Stomach (tissue), 8 donors: ENCODE measurements at regions not wholly inside any gene's neighbourhood (a gene's known extent, or its start where the extent isn't known, plus 50 kb on each side); places are given as distances from the start of the nearest gene placed in this dataset.
"Not testable (repeated sequence)": the region's sequence is repeated elsewhere in the genome, so short reads cannot be mapped to it uniquely, and the experiment has no call there.

Experiments used
- DNase-seq, 2 donors: peaks; one replicate each; pipeline versions ENCODE4 v3.0.0 to v3.0.0-alpha.2; 2013 to 2019
- H3K27ac ChIP-seq, 5 donors: fragments of 200-600 bp in 4 of 5; sonication (generic) in 4 of 5; one replicate each; pipeline ENCODE4 v1.5.1; 2013 to 2019; ENCODE audit warnings: mild to moderate bottlenecking in 1 of 5, moderate library complexity in 1 of 5
- H3K27me3 ChIP-seq, 3 donors: fragments of 200-600 bp; sonication (generic); one replicate each; pipeline ENCODE4 v1.5.1; 2017 to 2019; ENCODE audit warnings: mixed run types in 1 of 3
- H3K36me3 ChIP-seq, 4 donors: fragments of 200-600 bp; sonication (generic); 1 replicate in 3 of 4; 2 replicates in 1 of 4; pipeline ENCODE4 v1.5.1; 2016 to 2019
- H3K4me1 ChIP-seq, 4 donors: fragments of 200-600 bp; sonication (generic); one replicate each; pipeline ENCODE4 v1.5.1; 2016 to 2019
- H3K4me3 ChIP-seq, 4 donors: fragments of 200-600 bp; sonication (generic) in 3 of 4; one replicate each; pipeline ENCODE4 v1.5.1; 2016 to 2019; ENCODE audit warnings: mild to moderate bottlenecking in 1 of 4
- H3K9me3 ChIP-seq, 4 donors: fragments of 200-600 bp; sonication (generic); one replicate each; pipeline ENCODE4 v1.5.1; 2016 to 2019
- CTCF ChIP-seq, 7 experiments: fragments of 450-650 bp in 4 of 7; fragments of 200-600 bp in 3 of 7; sonication (generic) in 3 of 7; IDR thresholded peaks; one replicate each; pipeline ENCODE4 v1.5.1; 2016 to 2019; ENCODE audit warnings: antibody characterized with exemption in 7 of 7, control low read depth in 2 of 7, mild to moderate bottlenecking in 1 of 7
- EP300 ChIP-seq: sonication (generic); formaldehyde crosslinking; IDR thresholded peaks from one replicate; pipeline ENCODE4 v1.6.1; 2017; ENCODE audit warnings: antibody characterized with exemption
- POLR2A ChIP-seq, 4 donors: fragments of 450-650 bp; IDR thresholded peaks; one replicate each; pipeline ENCODE4 v1.6.1; 2016; ENCODE audit warnings: antibody characterized with exemption in 4 of 4, control low read depth in 2 of 4, mild to moderate bottlenecking in 1 of 4, moderate library complexity in 1 of 4
- POLR2AphosphoS5 ChIP-seq, 3 donors: sonication (generic); formaldehyde crosslinking; IDR thresholded peaks; one replicate each; pipeline ENCODE4 v1.6.1; 2016; ENCODE audit warnings: antibody characterized with exemption in 3 of 3
- WGBS, 5 donors: extraction: QIAGEN DNeasy Blood & Tissue Kit in 3 of 5; methylation state at CpG; one replicate each; pipeline versions ENCODE4 v1.1.5 to v1.1.7; 2013 to 2018; 5-methylcytosine and 5-hydroxymethylcytosine counted together
- intact Hi-C: fragments of 100-400 bp; cut with DNase I; formaldehyde crosslinking; loops from one replicate; pipeline ENCODE4 v1.15.1; 2023; ENCODE audit warnings: low total_unique reads
- donor health status: healthy with polysubstance abuse.
- donor health status: Bipolar disorder and iron deficiency.
- donor health status: healthy.

- no peak for DNase-seq
- intact Hi-C loops: no loop called here
- no peak overlapping the region for H3K4me3 ChIP-seq
- no peak overlapping the region for H3K27ac ChIP-seq
- 46 to 65% (median 50%) methylated on average over 3 of the region's 3 CpGs for WGBS, 5 donors
- TF ChIP-seq POLR2AphosphoS5 (IDR thresholded peaks at IDR 0.05): no peak
- no peak for TF ChIP-seq POLR2A (IDR thresholded peaks at IDR 0.05)
- TF ChIP-seq EP300: no peak
- TF ChIP-seq CTCF (IDR thresholded peaks at IDR 0.05): no peak
- no peaks in the 10 kb centered on the region for H3K4me1 ChIP-seq
- H3K9me3 ChIP-seq: no peaks in the 10 kb centered on the region
- H3K27me3 ChIP-seq: no peaks in the 10 kb centered on the region
- no peaks in the 10 kb centered on the region for H3K36me3 ChIP-seq
These were observed 358.0 kb upstream of the CITED2 start for GRCh38 chr6:139732451-139732850.

GRCh38 chr6:139730340-139730974 lies 356.0 kb upstream of the CITED2 start:
- no peak overlapping the region for H3K4me3 ChIP-seq
- WGBS, 5 donors: 59 to 85% (median 75%) methylated on average over 2 of the region's 2 CpGs
- H3K4me1 ChIP-seq: no peaks in the 10 kb centered on the region
- intact Hi-C loops: no loop called here
- H3K36me3 ChIP-seq: no peaks in the 10 kb centered on the region
- TF ChIP-seq POLR2AphosphoS5 (IDR thresholded peaks at IDR 0.05): no peak
- TF ChIP-seq POLR2A (IDR thresholded peaks at IDR 0.05): no peak
- no peak for TF ChIP-seq EP300
- TF ChIP-seq CTCF (IDR thresholded peaks at IDR 0.05): no peak
- no peaks in the 10 kb centered on the region for H3K27me3 ChIP-seq
- no peak overlapping the region for H3K27ac ChIP-seq
- DNase-seq: no peak
- no peaks in the 10 kb centered on the region for H3K9me3 ChIP-seq

GRCh38 chr6:139728876-139729427 lies 354.5 kb upstream of the CITED2 start:
- H3K36me3 ChIP-seq: no peaks in the 10 kb centered on the region
- H3K27me3 ChIP-seq: no peaks in the 10 kb centered on the region
- DNase-seq: no peak
- no peak overlapping the region for H3K4me3 ChIP-seq
- H3K9me3 ChIP-seq: no peaks in the 10 kb centered on the region
- 69 to 85% (median 80%) methylated on average over 5 of the region's 5 CpGs for WGBS, 5 donors
- H3K27ac ChIP-seq: no peak overlapping the region
- intact Hi-C loops: no loop called here
- H3K4me1 ChIP-seq: no peaks in the 10 kb centered on the region
- TF ChIP-seq POLR2AphosphoS5 (IDR thresholded peaks at IDR 0.05) (no peak), POLR2A (IDR thresholded peaks at IDR 0.05) (no peak), CTCF (IDR thresholded peaks at IDR 0.05) (no peak), EP300 (no peak)

GRCh38 chr6:139726272-139726671 lies 351.8 kb upstream of the CITED2 start:
- intact Hi-C loops, H3K9me3 ChIP-seq, DNase-seq, H3K4me3 ChIP-seq, H3K4me1 ChIP-seq, H3K27me3 ChIP-seq, H3K27ac ChIP-seq, H3K36me3 ChIP-seq: not testable (repeated sequence)
- 87 to 100% (median 98%) methylated on average over 10 to 23 of the region's 23 CpGs for WGBS, 5 donors

GRCh38 chr6:139722530-139722929 lies 348.1 kb upstream of the CITED2 start:
- Histone ChIP-seq H3K9me3 (no peaks in the 10 kb centered on the region), H3K36me3 (no peaks in the 10 kb centered on the region), H3K27me3 (no peaks in the 10 kb centered on the region), H3K27ac (no peak overlapping the region), H3K4me1 (no peaks in the 10 kb centered on the region), H3K4me3 (no peak overlapping the region)
- TF ChIP-seq POLR2AphosphoS5 (IDR thresholded peaks at IDR 0.05) (no peak), POLR2A (IDR thresholded peaks at IDR 0.05) (no peak), CTCF (IDR thresholded peaks at IDR 0.05) (no peak), EP300 (no peak)
- DNase-seq: no peak
- WGBS, 5 donors: 73 to 83% (median 78%) methylated on average over 3 of the region's 3 CpGs
- intact Hi-C loops: no loop called here
